ENCODE measurements at regions not wholly inside any gene's neighbourhood (a gene's known extent, or its start where the extent isn't known, plus 50 kb on each side); places are given as distances from the start of the nearest gene placed in this dataset.

GRCh38 chr18:51397347-51397962 is 200.0 kb upstream of the MEX3C start:
- no peak for DNase-seq (ENCODE audit: extremely low read depth in 1 of 2, low read depth in 1 of 2)

- DNase-seq (ENCODE audit: extremely low read depth in 1 of 2, low read depth in 1 of 2) = no peak
These were observed 200.6 kb upstream of the MEX3C start for GRCh38 chr18:51398104-51398503.

GRCh38 chr18:51399491-51400122 is 202.1 kb upstream of the MEX3C start:
- no peak for DNase-seq (ENCODE audit: extremely low read depth in 1 of 2, low read depth in 1 of 2)

- no peak for DNase-seq (ENCODE audit: extremely low read depth in 1 of 2, low read depth in 1 of 2)
These were observed 203.2 kb upstream of the MEX3C start for GRCh38 chr18:51400721-51401120.

GRCh38 chr18:51401912-51402311 is 204.4 kb upstream of the MEX3C start:
- DNase-seq (ENCODE audit: extremely low read depth in 1 of 2, low read depth in 1 of 2) = no peak

GRCh38 chr18:51404620-51405019 is 207.1 kb upstream of the MEX3C start:
- no peak for DNase-seq (ENCODE audit: extremely low read depth in 1 of 2, low read depth in 1 of 2)

GRCh38 chr18:51405683-51406477 is 208.4 kb upstream of the MEX3C start:
- no peak for DNase-seq (ENCODE audit: extremely low read depth in 1 of 2, low read depth in 1 of 2)

GRCh38 chr18:51417643-51418483 is 220.4 kb upstream of the MEX3C start:
- DNase-seq (ENCODE audit: extremely low read depth in 1 of 2, low read depth in 1 of 2) = no peak

GRCh38 chr18:51425475-51425874 is 228.0 kb upstream of the MEX3C start:
- DNase-seq (ENCODE audit: extremely low read depth in 1 of 2, low read depth in 1 of 2) = no peak

GRCh38 chr18:51425889-51426288 is 228.4 kb upstream of the MEX3C start:
- DNase-seq (ENCODE audit: extremely low read depth in 1 of 2, low read depth in 1 of 2) = no peak

GRCh38 chr18:51426996-51427395 is 229.5 kb upstream of the MEX3C start:
- no peak for DNase-seq (ENCODE audit: extremely low read depth in 1 of 2, low read depth in 1 of 2)

- DNase-seq (ENCODE audit: extremely low read depth in 1 of 2, low read depth in 1 of 2) = no peak
These were observed 232.2 kb upstream of the MEX3C start for GRCh38 chr18:51429644-51430043.

- no peak for DNase-seq (ENCODE audit: extremely low read depth in 1 of 2, low read depth in 1 of 2)
These were observed 233.1 kb upstream of the MEX3C start for GRCh38 chr18:51430538-51430937.

- no peak for DNase-seq (ENCODE audit: extremely low read depth in 1 of 2, low read depth in 1 of 2)
These were observed 235.8 kb upstream of the MEX3C start for GRCh38 chr18:51433296-51433695.

GRCh38 chr18:51433881-51434280 is 236.4 kb upstream of the MEX3C start:
- DNase-seq (ENCODE audit: extremely low read depth in 1 of 2, low read depth in 1 of 2) = no peak

GRCh38 chr18:51437280-51438271 is 240.1 kb upstream of the MEX3C start:
- no peak for DNase-seq (ENCODE audit: extremely low read depth in 1 of 2, low read depth in 1 of 2)

- no peak for DNase-seq (ENCODE audit: extremely low read depth in 1 of 2, low read depth in 1 of 2)
These were observed 241.4 kb upstream of the MEX3C start for GRCh38 chr18:51438797-51439350.

- no peak for DNase-seq (ENCODE audit: extremely low read depth in 1 of 2, low read depth in 1 of 2)
These were observed 244.5 kb upstream of the MEX3C start for GRCh38 chr18:51442012-51442411.

- DNase-seq (ENCODE audit: extremely low read depth in 1 of 2, low read depth in 1 of 2) = no peak
These were observed 249.2 kb upstream of the MEX3C start for GRCh38 chr18:51446571-51447210.
